Body of pancreas (tissue), 4 donors: ENCODE measurements at regions not wholly inside any gene's neighbourhood (a gene's known extent, or its start where the extent isn't known, plus 50 kb on each side); places are given as distances from the start of the nearest gene placed in this dataset.

Experiments used
- ATAC-seq: fragments of 150-250 bp; one replicate; pipeline ENCODE4 v1.9.1; 2016
- DNase-seq, 4 donors: peaks; one replicate each; pipeline ENCODE4 v3.0.0-alpha.2; 2019
- H3K27ac ChIP-seq, 4 donors: fragments of 200-600 bp; sonication (generic); 1 replicate in 3 of 4; 2 replicates in 1 of 4; pipeline versions ENCODE4 v1.5.1 to v1.6.1; 2016 to 2019; ENCODE audit warnings: mild to moderate bottlenecking in 1 of 4, mixed read lengths in 1 of 4, moderate library complexity in 1 of 4
- H3K27me3 ChIP-seq, 2 donors: fragments of 200-600 bp; sonication (generic); one replicate each; pipeline ENCODE4 v1.6.0; 2016; ENCODE audit warnings: mild to moderate bottlenecking in 1 of 2
- H3K36me3 ChIP-seq, 2 donors: fragments of 200-600 bp; sonication (generic); replicated peaks in 1 of 2; 2 replicates each; pipeline ENCODE4 v1.5.1; 2016; ENCODE audit warnings: low read depth in 2 of 2; ENCODE audit not compliant: insufficient read depth in 1 of 2
- H3K4me1 ChIP-seq: fragments of 200-600 bp; sonication (generic); one replicate; pipeline ENCODE4 v1.6.0; 2016
- H3K4me3 ChIP-seq, 2 donors: fragments of 200-600 bp; sonication (generic); 1 replicate in 1 of 2; 2 replicates in 1 of 2; pipeline ENCODE4 v1.5.1; 2016 to 2019
- H3K9me3 ChIP-seq, 3 donors: fragments of 200-600 bp; sonication (generic); 1 replicate in 2 of 3; 2 replicates in 1 of 3; pipeline ENCODE4 v1.5.1; 2016
- POLR2A ChIP-seq, 3 donors: fragments of 450-650 bp; IDR thresholded peaks; one replicate each; pipeline ENCODE4 v1.6.1; 2016; ENCODE audit warnings: antibody characterized with exemption in 3 of 3, mild to moderate bottlenecking in 2 of 3
- WGBS, 2 donors: methylation state at CpG; one replicate each; pipeline ENCODE4 v1.1.5; 2017; 5-methylcytosine and 5-hydroxymethylcytosine counted together
- intact Hi-C: fragments of 100-400 bp; cut with DNase I; formaldehyde crosslinking; loops from one replicate; pipeline ENCODE4 v1.15.1; 2023
- TF ChIP-seq, protein P1 (sequence below), 7 experiments: fragments of 450-650 bp in 4 of 7; fragments of 200-600 bp in 3 of 7; sonication (generic) in 3 of 7; IDR thresholded peaks; one replicate each; pipeline ENCODE4 v1.5.1; 2016 to 2019; ENCODE audit warnings: antibody characterized with exemption in 7 of 7

DNA sequence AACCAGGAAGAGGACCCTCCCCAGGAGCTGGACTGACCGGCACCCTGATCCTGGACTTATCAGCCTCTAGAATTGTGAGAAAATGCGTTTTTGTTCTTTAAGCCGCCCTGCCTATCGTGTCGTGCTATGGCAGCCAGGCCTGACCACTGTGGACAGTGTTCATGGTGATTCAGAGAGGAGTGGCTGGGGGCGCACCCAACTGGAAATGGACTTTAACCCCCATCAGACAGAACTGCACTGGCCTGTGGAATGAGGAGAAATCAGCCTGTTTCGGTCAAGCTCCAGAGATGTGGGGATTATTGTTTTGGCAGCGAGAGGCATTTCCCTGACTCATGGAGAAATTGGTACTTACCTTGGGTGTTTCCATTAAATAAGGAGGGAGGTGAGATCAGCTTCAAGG lies 1437.8 kb downstream of the BRD1 start:
- H3K27me3 ChIP-seq = no peaks in the 10 kb centered on the region
- no peak overlapping the region for H3K27ac ChIP-seq
- ATAC-seq (no peak), DNase-seq (no peak)
- no peaks in the 10 kb centered on the region for H3K4me1 ChIP-seq
- 57 to 83% methylated on average over 7 to 8 of the region's 8 CpGs for WGBS, 2 donors
- TF ChIP-seq POLR2A (IDR thresholded peaks at IDR 0.05) = no peak
- TF ChIP-seq, protein P1, sequence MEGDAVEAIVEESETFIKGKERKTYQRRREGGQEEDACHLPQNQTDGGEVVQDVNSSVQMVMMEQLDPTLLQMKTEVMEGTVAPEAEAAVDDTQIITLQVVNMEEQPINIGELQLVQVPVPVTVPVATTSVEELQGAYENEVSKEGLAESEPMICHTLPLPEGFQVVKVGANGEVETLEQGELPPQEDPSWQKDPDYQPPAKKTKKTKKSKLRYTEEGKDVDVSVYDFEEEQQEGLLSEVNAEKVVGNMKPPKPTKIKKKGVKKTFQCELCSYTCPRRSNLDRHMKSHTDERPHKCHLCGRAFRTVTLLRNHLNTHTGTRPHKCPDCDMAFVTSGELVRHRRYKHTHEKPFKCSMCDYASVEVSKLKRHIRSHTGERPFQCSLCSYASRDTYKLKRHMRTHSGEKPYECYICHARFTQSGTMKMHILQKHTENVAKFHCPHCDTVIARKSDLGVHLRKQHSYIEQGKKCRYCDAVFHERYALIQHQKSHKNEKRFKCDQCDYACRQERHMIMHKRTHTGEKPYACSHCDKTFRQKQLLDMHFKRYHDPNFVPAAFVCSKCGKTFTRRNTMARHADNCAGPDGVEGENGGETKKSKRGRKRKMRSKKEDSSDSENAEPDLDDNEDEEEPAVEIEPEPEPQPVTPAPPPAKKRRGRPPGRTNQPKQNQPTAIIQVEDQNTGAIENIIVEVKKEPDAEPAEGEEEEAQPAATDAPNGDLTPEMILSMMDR (IDR thresholded peaks at IDR 0.05) = no peak
- H3K9me3 ChIP-seq = peaks cover 0 to 8% (median 0%) of the 10 kb centered on the region in 3 donors
- H3K4me3 ChIP-seq = no peak overlapping the region
- H3K36me3 ChIP-seq = no peaks in the 10 kb centered on the region
- intact Hi-C loops = no loop called here

DNA sequence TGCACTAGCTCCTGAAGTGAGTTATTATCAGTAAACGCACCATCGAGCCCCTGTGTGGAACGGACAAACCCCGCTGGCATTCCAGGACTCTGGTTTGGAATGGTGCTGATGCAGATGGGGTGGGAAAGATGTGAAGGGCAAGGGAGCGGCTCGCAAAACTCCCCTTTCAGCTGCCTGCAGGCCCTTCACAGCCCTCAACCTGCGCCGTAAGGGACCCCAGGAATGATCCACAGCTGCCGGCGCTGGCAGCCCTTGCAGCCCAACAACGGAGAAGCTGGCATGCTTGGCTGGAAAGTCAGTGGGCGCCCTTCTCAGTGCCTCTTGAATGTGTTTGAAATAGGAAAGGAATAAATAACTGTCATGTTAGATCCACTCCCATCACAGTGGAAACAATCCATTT lies 1445.5 kb downstream of the BRD1 start:
- no peaks in the 10 kb centered on the region for H3K4me1 ChIP-seq
- no peaks in the 10 kb centered on the region for H3K27me3 ChIP-seq
- H3K27ac ChIP-seq = no peak overlapping the region
- intact Hi-C loops = no loop called here
- no peak for TF ChIP-seq POLR2A (IDR thresholded peaks at IDR 0.05)
- TF ChIP-seq, protein P1 (IDR thresholded peaks at IDR 0.05) = no peak
- WGBS, 2 donors = 71 to 78% methylated on average over 11 to 12 of the region's 12 CpGs
- peaks cover 0 to 8% (median 0%) of the 10 kb centered on the region in 3 donors for H3K9me3 ChIP-seq
- H3K4me3 ChIP-seq = no peak overlapping the region
- no peak for ATAC-seq
- no peak for DNase-seq
- no peaks in the 10 kb centered on the region for H3K36me3 ChIP-seq

DNA sequence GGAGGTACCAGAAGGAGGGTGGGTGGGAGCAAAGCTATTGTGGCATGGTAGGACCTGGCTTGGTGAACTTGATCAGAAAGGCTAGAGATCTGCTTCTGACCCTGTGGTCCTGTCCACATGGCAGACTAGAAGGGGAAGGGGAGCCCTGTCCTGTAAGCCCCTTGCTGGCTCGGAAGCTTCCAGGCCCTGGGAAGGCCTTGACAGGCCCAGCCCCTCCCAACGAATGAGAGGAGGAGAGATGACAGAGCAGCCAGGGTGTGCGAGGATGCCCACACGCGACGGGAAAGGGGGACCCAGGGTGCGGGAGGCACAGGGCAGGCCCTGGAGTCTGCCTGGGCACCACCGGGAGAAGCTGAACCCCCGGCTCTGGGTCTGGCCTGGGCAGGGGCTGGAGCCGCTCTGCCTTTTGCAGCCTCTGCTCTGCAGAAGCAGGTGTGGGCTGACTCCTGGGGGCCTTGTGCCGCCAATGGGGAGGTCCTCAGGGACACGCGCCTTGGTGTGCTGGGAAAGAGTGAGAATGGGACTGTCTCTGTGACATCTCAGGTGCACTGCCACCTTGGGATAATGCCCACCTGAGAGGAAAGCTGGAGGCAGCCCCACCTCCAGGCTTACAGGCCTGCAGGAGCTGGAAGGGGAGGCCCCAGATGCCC lies 1447.5 kb downstream of the BRD1 start:
- Histone ChIP-seq H3K27ac (no peak overlapping the region), H3K36me3 (no peaks in the 10 kb centered on the region), H3K9me3 (no peaks in the 10 kb centered on the region), H3K27me3 (no peaks in the 10 kb centered on the region), H3K4me3 (no peak overlapping the region), H3K4me1 (no peaks in the 10 kb centered on the region)
- WGBS, 2 donors = 50 to 85% methylated on average over 3 to 12 of the region's 13 CpGs
- intact Hi-C loops = no loop called here
- DNase-seq (peak in 1 of 4 donors; percentile 0), ATAC-seq (no peak)
- TF ChIP-seq, protein P1 (IDR thresholded peaks at IDR 0.05) = no peak
- TF ChIP-seq POLR2A (IDR thresholded peaks at IDR 0.05) = no peak

DNA sequence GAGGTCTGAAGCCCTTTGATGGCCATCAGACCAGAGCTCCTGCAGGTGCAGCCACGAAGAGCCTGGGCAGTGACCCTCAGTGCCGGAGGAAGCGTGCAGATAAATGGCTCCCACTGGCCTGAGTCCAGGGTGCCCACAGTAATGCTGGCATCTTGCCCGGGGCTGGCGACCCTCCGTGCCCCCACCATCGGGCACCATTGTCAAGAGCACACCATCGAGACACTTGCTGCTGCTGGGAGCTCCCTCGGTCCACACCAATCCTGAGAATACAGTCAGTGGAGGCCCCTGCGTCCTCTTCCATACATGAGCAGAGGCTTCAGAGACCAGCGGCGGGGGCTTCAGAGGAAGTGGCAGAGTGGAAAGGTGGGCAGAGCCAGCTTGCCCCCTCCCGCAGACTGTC lies 1448.3 kb downstream of the BRD1 start:
- intact Hi-C loops = no loop called here
- 76 to 77% methylated on average over 11 to 13 of the region's 13 CpGs for WGBS, 2 donors
- H3K4me3 ChIP-seq = no peak overlapping the region
- no peak overlapping the region for H3K27ac ChIP-seq
- H3K36me3 ChIP-seq = no peaks in the 10 kb centered on the region
- ATAC-seq (no peak), DNase-seq (no peak)
- H3K9me3 ChIP-seq = no peaks in the 10 kb centered on the region
- no peaks in the 10 kb centered on the region for H3K4me1 ChIP-seq
- TF ChIP-seq POLR2A (IDR thresholded peaks at IDR 0.05) = no peak
- TF ChIP-seq, protein P1 (IDR thresholded peaks at IDR 0.05) = no peak
- H3K27me3 ChIP-seq = no peaks in the 10 kb centered on the region

DNA sequence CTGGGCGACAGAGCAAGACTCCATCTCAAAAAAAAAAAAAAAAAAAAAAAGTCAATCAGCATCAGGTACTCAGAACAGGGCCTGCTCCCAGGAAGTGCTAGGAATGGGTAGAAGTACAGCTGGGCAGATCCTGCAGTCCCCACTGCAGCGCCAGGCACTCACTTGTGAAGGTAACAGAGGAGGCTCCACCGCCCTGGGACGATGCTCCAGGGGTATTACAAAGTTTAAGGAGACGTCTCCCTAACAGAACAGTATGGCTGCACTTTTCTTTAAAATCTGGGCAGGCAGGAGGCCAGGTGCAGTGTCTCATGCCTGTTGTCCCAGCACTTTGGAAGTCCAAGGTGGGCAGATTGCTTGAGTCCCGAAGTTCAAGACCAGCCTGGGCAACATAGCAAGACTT lies 1449.0 kb downstream of the BRD1 start:
- Histone ChIP-seq H3K27ac (no peak overlapping the region), H3K27me3 (no peaks in the 10 kb centered on the region), H3K9me3 (no peaks in the 10 kb centered on the region), H3K4me1 (no peaks in the 10 kb centered on the region), H3K36me3 (no peaks in the 10 kb centered on the region), H3K4me3 (no peak overlapping the region)
- intact Hi-C loops = no loop called here
- DNase-seq (no peak), ATAC-seq (no peak)
- no peak for TF ChIP-seq POLR2A (IDR thresholded peaks at IDR 0.05)
- TF ChIP-seq, protein P1 (IDR thresholded peaks at IDR 0.05) = no peak
- WGBS, 2 donors = 79 to 82% methylated on average over 6 of the region's 6 CpGs
